ENCODE measurements at regions not wholly inside any gene's neighbourhood (a gene's known extent, or its start where the extent isn't known, plus 50 kb on each side); places are given as distances from the start of the nearest gene placed in this dataset.

DNA sequence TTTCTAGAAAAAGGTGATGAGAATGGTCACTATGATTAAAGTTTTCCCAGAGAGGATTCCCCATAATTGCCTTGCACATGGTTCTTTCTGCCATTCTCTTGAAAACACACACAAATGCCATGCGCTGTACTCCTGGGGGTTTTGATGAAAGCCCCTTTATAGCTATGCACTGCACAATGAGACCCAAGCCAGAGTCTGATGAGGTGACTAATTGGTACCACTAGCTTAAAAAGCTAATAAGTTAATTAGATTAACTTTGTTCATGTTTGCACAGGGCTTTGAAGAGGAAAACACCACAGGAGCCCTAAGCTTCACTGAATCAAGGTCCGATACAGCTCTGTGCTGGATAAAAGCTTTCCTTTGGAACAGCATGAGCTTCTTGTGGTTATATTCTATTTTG, 132.2 kb downstream of the NKX6-1 start:
- intact Hi-C loops (cut with DNase I): no loop called here
- Histone ChIP-seq H3K36me3 (no peaks in the 10 kb centered on the region), H3K27ac (no peak overlapping the region), H3K4me3 (replicated peaks in 1 of 3) (no peak overlapping the region), H3K4me1 (no peaks in the 10 kb centered on the region), H3K27me3 (no peaks in the 10 kb centered on the region), H3K9me3 (no peaks in the 10 kb centered on the region)
- TF ChIP-seq, protein P1, sequence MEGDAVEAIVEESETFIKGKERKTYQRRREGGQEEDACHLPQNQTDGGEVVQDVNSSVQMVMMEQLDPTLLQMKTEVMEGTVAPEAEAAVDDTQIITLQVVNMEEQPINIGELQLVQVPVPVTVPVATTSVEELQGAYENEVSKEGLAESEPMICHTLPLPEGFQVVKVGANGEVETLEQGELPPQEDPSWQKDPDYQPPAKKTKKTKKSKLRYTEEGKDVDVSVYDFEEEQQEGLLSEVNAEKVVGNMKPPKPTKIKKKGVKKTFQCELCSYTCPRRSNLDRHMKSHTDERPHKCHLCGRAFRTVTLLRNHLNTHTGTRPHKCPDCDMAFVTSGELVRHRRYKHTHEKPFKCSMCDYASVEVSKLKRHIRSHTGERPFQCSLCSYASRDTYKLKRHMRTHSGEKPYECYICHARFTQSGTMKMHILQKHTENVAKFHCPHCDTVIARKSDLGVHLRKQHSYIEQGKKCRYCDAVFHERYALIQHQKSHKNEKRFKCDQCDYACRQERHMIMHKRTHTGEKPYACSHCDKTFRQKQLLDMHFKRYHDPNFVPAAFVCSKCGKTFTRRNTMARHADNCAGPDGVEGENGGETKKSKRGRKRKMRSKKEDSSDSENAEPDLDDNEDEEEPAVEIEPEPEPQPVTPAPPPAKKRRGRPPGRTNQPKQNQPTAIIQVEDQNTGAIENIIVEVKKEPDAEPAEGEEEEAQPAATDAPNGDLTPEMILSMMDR (IDR thresholded peaks at IDR 0.05): no peak
- no peak for TF ChIP-seq POLR2A (IDR thresholded peaks at IDR 0.05)
- WGBS, 2 donors: 98% methylated on average over 2 of the region's 2 CpGs
- no peak for DNase-seq

- intact Hi-C loops (cut with DNase I): no loop called here
- H3K4me1 ChIP-seq: no peaks in the 10 kb centered on the region
- H3K36me3 ChIP-seq: no peaks in the 10 kb centered on the region
- H3K4me3 ChIP-seq (replicated peaks in 1 of 3): no peak overlapping the region
- WGBS, 2 donors: 42 to 48% methylated on average over 3 of the region's 3 CpGs
- TF ChIP-seq, protein P1 (IDR thresholded peaks at IDR 0.05): no peak
- no peak for TF ChIP-seq POLR2A (IDR thresholded peaks at IDR 0.05)
- H3K27ac ChIP-seq: no peak overlapping the region
- no peaks in the 10 kb centered on the region for H3K27me3 ChIP-seq
- no peaks in the 10 kb centered on the region for H3K9me3 ChIP-seq
- no peak for DNase-seq
Observed at GRCh38 chr4:84366161-84366560, 132.9 kb downstream of the NKX6-1 start.

DNA sequence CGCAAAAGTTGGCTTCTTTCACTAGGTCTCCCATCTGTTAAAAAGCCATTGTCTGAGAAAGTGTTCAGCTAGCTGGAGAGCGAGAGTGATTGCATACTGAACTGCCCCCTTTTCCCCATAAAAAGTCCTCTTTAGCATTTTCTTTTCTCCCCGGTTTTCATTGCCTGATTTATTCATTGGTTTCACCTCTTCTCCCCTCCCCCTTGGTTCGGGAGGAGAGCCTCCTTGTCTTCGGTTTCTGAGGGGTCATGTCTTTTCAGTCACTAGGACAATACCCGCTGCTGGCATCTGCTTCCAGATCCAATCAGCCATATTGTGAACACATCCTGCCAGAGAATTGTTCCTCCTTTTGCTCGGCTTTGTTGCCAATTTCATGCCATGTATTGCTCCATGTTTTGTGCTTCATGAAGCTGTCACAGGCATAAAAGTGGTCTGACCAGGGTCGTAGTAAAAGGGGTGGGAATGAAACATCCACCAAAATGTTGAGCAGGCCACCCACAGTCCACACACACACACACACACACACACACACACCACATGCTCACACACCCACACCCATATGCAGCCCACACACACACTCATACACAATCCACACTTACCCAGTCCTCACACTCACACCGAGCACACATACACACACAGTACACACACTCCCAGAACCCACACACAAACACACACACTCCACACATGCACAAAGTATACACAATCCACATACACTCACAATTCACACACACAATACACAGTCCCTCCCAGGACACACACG, 136.0 kb downstream of the NKX6-1 start:
- TF ChIP-seq POLR2A (IDR thresholded peaks at IDR 0.05): no peak
- TF ChIP-seq, protein P1 (IDR thresholded peaks at IDR 0.05): no peak
- no peaks in the 10 kb centered on the region for H3K9me3 ChIP-seq
- no peaks in the 10 kb centered on the region for H3K4me1 ChIP-seq
- H3K27ac ChIP-seq: no peak overlapping the region
- intact Hi-C loops (cut with DNase I): no loop called here
- DNase-seq: no peak
- H3K36me3 ChIP-seq: no peaks in the 10 kb centered on the region
- H3K4me3 ChIP-seq (replicated peaks in 1 of 3): no peak overlapping the region
- no peaks in the 10 kb centered on the region for H3K27me3 ChIP-seq
- WGBS, 2 donors: 72 to 75% methylated on average over 10 of the region's 10 CpGs

GRCh38 chr4:84342161-84342560, 156.9 kb downstream of the NKX6-1 start:
- H3K9me3 ChIP-seq: no peaks in the 10 kb centered on the region
- DNase-seq: no peak
- H3K4me3 ChIP-seq (replicated peaks in 1 of 3): no peak overlapping the region
- TF ChIP-seq POLR2A (IDR thresholded peaks at IDR 0.05): no peak
- TF ChIP-seq, protein P1 (IDR thresholded peaks at IDR 0.05): no peak
- 84 to 91% methylated on average over 2 to 3 of the region's 3 CpGs for WGBS, 2 donors
- intact Hi-C loops (cut with DNase I): no loop called here
- H3K4me1 ChIP-seq: no peaks in the 10 kb centered on the region
- no peaks in the 10 kb centered on the region for H3K36me3 ChIP-seq
- no peak overlapping the region for H3K27ac ChIP-seq
- no peaks in the 10 kb centered on the region for H3K27me3 ChIP-seq

DNA sequence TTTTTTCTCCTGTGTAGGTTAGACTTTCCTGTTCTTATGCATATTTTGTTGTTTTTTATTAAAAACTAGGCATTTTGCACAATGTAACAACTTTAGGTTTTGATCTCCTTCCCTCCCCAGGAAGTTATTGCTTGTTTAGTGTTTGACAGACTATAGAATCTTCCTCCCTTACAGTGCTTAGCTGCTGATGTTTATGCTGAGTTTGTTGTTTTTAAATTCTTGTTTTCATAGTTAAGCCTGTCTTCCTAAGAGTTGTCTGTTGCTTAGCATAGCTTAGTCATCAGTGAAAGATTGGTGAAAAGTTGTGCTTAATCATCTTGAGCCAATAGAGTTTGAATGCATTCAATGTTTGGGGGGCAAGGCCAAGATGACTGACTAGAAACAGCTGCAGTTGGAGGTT, 157.5 kb downstream of the NKX6-1 start:
- no peaks in the 10 kb centered on the region for H3K9me3 ChIP-seq
- no peak overlapping the region for H3K27ac ChIP-seq
- no peaks in the 10 kb centered on the region for H3K4me1 ChIP-seq
- intact Hi-C loops (cut with DNase I): no loop called here
- no peaks in the 10 kb centered on the region for H3K36me3 ChIP-seq
- no peak overlapping the region for H3K4me3 ChIP-seq (replicated peaks in 1 of 3)
- TF ChIP-seq, protein P1 (IDR thresholded peaks at IDR 0.05): no peak
- TF ChIP-seq POLR2A (IDR thresholded peaks at IDR 0.05): no peak
- H3K27me3 ChIP-seq: no peaks in the 10 kb centered on the region
- no peak for DNase-seq
